ENCODE measurements at regions not wholly inside any gene's neighbourhood (a gene's known extent, or its start where the extent isn't known, plus 50 kb on each side); places are given as distances from the start of the nearest gene placed in this dataset.

- no peak for DNase-seq (ENCODE audit: low spot score in 2 of 2)
- no peak overlapping the region for H3K4me3 ChIP-seq (ENCODE audit: low read depth, poor library complexity, severe bottlenecking)
- intact Hi-C loops (cut with DNase I; ENCODE audit: low total_unique reads): no loop called here
- WGBS, 2 donors: 56 to 65% methylated on average over 5 of the region's 5 CpGs
- TF ChIP-seq CTCF (IDR thresholded peaks at IDR 0.05): no peak
- TF ChIP-seq POLR2A (IDR thresholded peaks at IDR 0.05): no peak
Observed at GRCh38 chr2:5548991-5549715, 143.0 kb upstream of the SOX11 start.

- 31 to 39% methylated on average over 2 of the region's 2 CpGs for WGBS, 2 donors
- intact Hi-C loops (cut with DNase I; ENCODE audit: low total_unique reads): no loop called here
- no peak for TF ChIP-seq CTCF (IDR thresholded peaks at IDR 0.05)
- TF ChIP-seq POLR2A (IDR thresholded peaks at IDR 0.05): no peak
Observed at GRCh38 chr2:5549771-5550170, 142.4 kb upstream of the SOX11 start.

GRCh38 chr2:5555636-5556035, 136.5 kb upstream of the SOX11 start:
- no peak for DNase-seq (ENCODE audit: low spot score in 2 of 2)
- H3K4me3 ChIP-seq (ENCODE audit: low read depth, poor library complexity, severe bottlenecking): no peak overlapping the region
- intact Hi-C loops (cut with DNase I; ENCODE audit: low total_unique reads): no loop called here
- 89 to 90% methylated on average over 11 of the region's 11 CpGs for WGBS, 2 donors
- no peak for TF ChIP-seq POLR2A (IDR thresholded peaks at IDR 0.05)
- TF ChIP-seq CTCF (IDR thresholded peaks at IDR 0.05): no peak

More at GRCh38 chr2:5549771-5550170, 142.4 kb upstream of the SOX11 start:
- DNase-seq (ENCODE audit: low spot score in 2 of 2): no peak
- H3K4me3 ChIP-seq (ENCODE audit: low read depth, poor library complexity, severe bottlenecking): no peak overlapping the region

GRCh38 chr2:5561006-5561405, 131.2 kb upstream of the SOX11 start:
- no peak overlapping the region for H3K4me3 ChIP-seq (ENCODE audit: low read depth, poor library complexity, severe bottlenecking)
- intact Hi-C loops (cut with DNase I; ENCODE audit: low total_unique reads): no loop called here
- no peak for DNase-seq (ENCODE audit: low spot score in 2 of 2)
- WGBS, 2 donors: 45 to 53% methylated on average over 8 of the region's 8 CpGs
- TF ChIP-seq CTCF (IDR thresholded peaks at IDR 0.05) (no peak), POLR2A (IDR thresholded peaks at IDR 0.05) (no peak)

- intact Hi-C loops (cut with DNase I; ENCODE audit: low total_unique reads): no loop called here
Observed at GRCh38 chr2:5562426-5562825, 129.8 kb upstream of the SOX11 start.

More at GRCh38 chr2:5562426-5562825, 129.8 kb upstream of the SOX11 start:
- TF ChIP-seq POLR2A (IDR thresholded peaks at IDR 0.05) (no peak), CTCF (IDR thresholded peaks at IDR 0.05) (no peak)
- 49 to 62% methylated on average over 13 of the region's 13 CpGs for WGBS, 2 donors
- H3K4me3 ChIP-seq (ENCODE audit: low read depth, poor library complexity, severe bottlenecking): no peak overlapping the region
- no peak for DNase-seq (ENCODE audit: low spot score in 2 of 2)

Measured in lower leg skin (tissue), 4 donors.